GM23338 (cell line): ENCODE measurements at regions not wholly inside any gene's neighbourhood (a gene's known extent, or its start where the extent isn't known, plus 50 kb on each side); places are given as distances from the start of the nearest gene placed in this dataset.

Experiments
- ATAC-seq: fragments of 200-7000 bp; cut with Tn5 transposase; 3 replicates; pipeline ENCODE4 v1.9.1; 2020
- DNase-seq: peaks from one replicate; pipeline ENCODE4 v3.0.0-alpha.2; 2015; ENCODE audit warnings: low spot score
- H2AFZ ChIP-seq: fragments of 200-600 bp; sonication (generic); 2 replicates; pipeline ENCODE4 v1.8.0; 2016; ENCODE audit warnings: antibody characterized with exemption, mild to moderate bottlenecking, moderate library complexity
- H3F3A ChIP-seq: fragments of 200-600 bp; sonication (generic); replicated peaks from 2 replicates; pipeline ENCODE4 v1.8.0; 2017; ENCODE audit warnings: antibody characterized with exemption, mixed run types, low read depth
- H3K27ac ChIP-seq: fragments of 200-600 bp; sonication (generic); 2 replicates; pipeline ENCODE4 v1.6.1; 2016; ENCODE audit warnings: low read depth
- H3K27me3 ChIP-seq: fragments of 200-600 bp; sonication (generic); 2 replicates; pipeline ENCODE4 v1.8.0; 2016; ENCODE audit warnings: mild to moderate bottlenecking, mixed run types, moderate library complexity; ENCODE audit not compliant: insufficient read depth
- H3K36me3 ChIP-seq: fragments of 200-600 bp; sonication (generic); 2 replicates; pipeline ENCODE4 v1.8.0; 2016; ENCODE audit warnings: mild to moderate bottlenecking; ENCODE audit not compliant: insufficient read depth
- H3K4me1 ChIP-seq: fragments of 200-600 bp; sonication (generic); 2 replicates; pipeline ENCODE4 v1.8.0; 2016; ENCODE audit warnings: mild to moderate bottlenecking, moderate library complexity; ENCODE audit not compliant: insufficient read depth
- H3K4me2 ChIP-seq: fragments of 200-600 bp; sonication (generic); 2 replicates; pipeline ENCODE4 v1.7.1; 2017; ENCODE audit warnings: mixed run types
- H3K4me3 ChIP-seq: fragments of 200-600 bp; sonication (generic); 2 replicates; pipeline ENCODE4 v1.6.1; 2016; ENCODE audit warnings: mixed run types
- H3K79me2 ChIP-seq: fragments of 200-600 bp; sonication (generic); replicated peaks from 2 replicates; pipeline ENCODE4 v1.8.0; 2017; ENCODE audit warnings: mild to moderate bottlenecking; ENCODE audit not compliant: insufficient read depth
- H3K9me2 ChIP-seq: fragments of 200-600 bp; sonication (generic); 2 replicates; pipeline ENCODE4 v1.8.0; 2017; ENCODE audit not compliant: insufficient read depth
- H4K20me1 ChIP-seq: fragments of 200-600 bp; sonication (generic); replicated peaks from 2 replicates; pipeline ENCODE4 v1.8.0; 2017; ENCODE audit warnings: mild to moderate bottlenecking; ENCODE audit not compliant: insufficient read depth
- H3K27ac Mint-ChIP-seq: 2 replicates; pipeline ENCODE4 v1.8.0; 2020; ENCODE audit warnings: inconsistent platforms, mild to moderate bottlenecking, moderate library complexity, mixed read lengths
- H3K27me3 Mint-ChIP-seq: 3 replicates; pipeline ENCODE4 v1.8.0; 2022; ENCODE audit warnings: low read depth, mild to moderate bottlenecking, moderate library complexity, mixed read lengths, inconsistent platforms; ENCODE audit not compliant: insufficient read depth, poor library complexity
- H3K36me3 Mint-ChIP-seq: 3 replicates; pipeline ENCODE4 v1.8.0; 2021; ENCODE audit warnings: low read depth, mild to moderate bottlenecking, inconsistent platforms, moderate library complexity, mixed read lengths
- H3K4me1 Mint-ChIP-seq: 3 replicates; pipeline ENCODE4 v1.8.0; 2020; ENCODE audit warnings: mild to moderate bottlenecking, inconsistent platforms, mixed read lengths
- H3K4me3 Mint-ChIP-seq: 3 replicates; pipeline ENCODE4 v1.8.0; 2021; ENCODE audit warnings: moderate library complexity, mild to moderate bottlenecking, inconsistent platforms, mixed read lengths
- H3K9me3 Mint-ChIP-seq: 3 replicates; pipeline ENCODE4 v1.8.0; 2020; ENCODE audit warnings: moderate library complexity, mild to moderate bottlenecking, inconsistent platforms, mixed read lengths
- CREB1 ChIP-seq: fragments of 250-450 bp; sonication (Bioruptor Pico); IDR thresholded peaks from 2 replicates; pipeline ENCODE4 v1.5.0; 2020; ENCODE audit warnings: low read depth, mild to moderate bottlenecking, moderate library complexity
- CTCF ChIP-seq, 2 experiments: fragments of 200-600 bp in 1 of 2; sonication (generic) in 1 of 2; conservative IDR thresholded peaks; 2 replicates each; pipeline versions ENCODE4 v1.5.1 to v1.6.1; 2016 to 2017; ENCODE audit warnings: antibody characterized with exemption in 2 of 2, low read depth in 2 of 2, mild to moderate bottlenecking in 2 of 2, moderate library complexity in 1 of 2
- ETS1 ChIP-seq: IDR thresholded peaks from 2 replicates; pipeline ENCODE4 v1.6.1; 2016; ENCODE audit warnings: antibody characterized with exemption
- EZH2 ChIP-seq: fragments of 200-600 bp; sonication (generic); IDR thresholded peaks from one replicate; pipeline ENCODE4 v1.8.0; 2017; ENCODE audit warnings: antibody characterized with exemption, mild to moderate bottlenecking, low read depth; ENCODE audit not compliant: unreplicated experiment
- EZH2phosphoT487 ChIP-seq: fragments of 200-600 bp; sonication (generic); IDR thresholded peaks from one replicate; pipeline ENCODE4 v1.8.1; 2018; ENCODE audit warnings: antibody characterized with exemption; ENCODE audit not compliant: unreplicated experiment
- JUNB ChIP-seq: IDR thresholded peaks from one replicate; pipeline ENCODE4 v1.6.1; 2016; ENCODE audit warnings: antibody characterized with exemption; ENCODE audit not compliant: unreplicated experiment
- NANOG ChIP-seq: IDR thresholded peaks from 2 replicates; pipeline ENCODE4 v1.6.1; 2016; ENCODE audit warnings: antibody characterized with exemption, borderline replicate concordance
- POLR2AphosphoS5 ChIP-seq: IDR thresholded peaks from 2 replicates; pipeline ENCODE4 v1.6.1; 2016; ENCODE audit warnings: antibody characterized with exemption, low read depth
- REST ChIP-seq: IDR thresholded peaks from one replicate; pipeline ENCODE4 v1.6.1; 2018; ENCODE audit warnings: antibody characterized with exemption; ENCODE audit not compliant: unreplicated experiment
- STAT1 ChIP-seq: IDR thresholded peaks from one replicate; pipeline ENCODE4 v1.6.1; 2016; ENCODE audit warnings: antibody characterized with exemption; ENCODE audit not compliant: unreplicated experiment
- ZNF114 ChIP-seq: fragments of 250-450 bp; sonication (Bioruptor Pico); IDR thresholded peaks from 2 replicates; pipeline ENCODE4 v1.5.0; 2020; ENCODE audit warnings: mild to moderate bottlenecking, moderate library complexity
- ZNF331 ChIP-seq: fragments of 250-450 bp; sonication (Bioruptor Pico); IDR thresholded peaks from 2 replicates; pipeline ENCODE4 v1.5.0; 2020; ENCODE audit warnings: low read depth, mild to moderate bottlenecking, moderate library complexity
- TF ChIP-seq, protein P1 (sequence below): fragments of 250-450 bp; sonication (Bioruptor Pico); IDR thresholded peaks from 2 replicates; pipeline ENCODE4 v1.5.0; 2020; ENCODE audit warnings: mild to moderate bottlenecking, moderate library complexity

- no peak overlapping the region for H2AFZ ChIP-seq
- H3K4me3 ChIP-seq: no peak overlapping the region
- Mint-ChIP-seq H3K27ac (no peak overlapping the region), H3K9me3 (no peaks in the 10 kb centered on the region), H3K4me1 (peaks cover 14% of the 10 kb centered on the region; the same call in 2 of the 3 replicates), H3K36me3 (no peaks in the 10 kb centered on the region), H3K27me3 (no peaks in the 10 kb centered on the region), H3K4me3 (no peak overlapping the region)
- H3K9me2 ChIP-seq: no peaks in the 10 kb centered on the region
- peak; percentile 30 for DNase-seq
- H3F3A ChIP-seq: no peaks in the 10 kb centered on the region
- ATAC-seq: no peak
- H3K79me2 ChIP-seq: no peaks in the 10 kb centered on the region
- no peaks in the 10 kb centered on the region for H3K4me1 ChIP-seq
- no peaks in the 10 kb centered on the region for H4K20me1 ChIP-seq
- H3K27me3 ChIP-seq: no peaks in the 10 kb centered on the region
- no peaks in the 10 kb centered on the region for H3K36me3 ChIP-seq
- no peak overlapping the region for H3K4me2 ChIP-seq
- H3K27ac ChIP-seq: no peak overlapping the region
- TF ChIP-seq EZH2phosphoT487 (no peak), ETS1 (no peak), CREB1 (CRISPR knock-in tag) (no peak), STAT1 (no peak), POLR2AphosphoS5 (no peak), JUNB (no peak), CTCF (conservative IDR thresholded peaks at IDR 0.05; ENCODE audit: low read depth in 2 of 2) (no peak), EZH2 (no peak), NANOG (no peak), ZNF114 (CRISPR knock-in tag) (no peak), ZNF331 (CRISPR knock-in tag) (no peak), REST (no peak)
- TF ChIP-seq, protein P1, sequence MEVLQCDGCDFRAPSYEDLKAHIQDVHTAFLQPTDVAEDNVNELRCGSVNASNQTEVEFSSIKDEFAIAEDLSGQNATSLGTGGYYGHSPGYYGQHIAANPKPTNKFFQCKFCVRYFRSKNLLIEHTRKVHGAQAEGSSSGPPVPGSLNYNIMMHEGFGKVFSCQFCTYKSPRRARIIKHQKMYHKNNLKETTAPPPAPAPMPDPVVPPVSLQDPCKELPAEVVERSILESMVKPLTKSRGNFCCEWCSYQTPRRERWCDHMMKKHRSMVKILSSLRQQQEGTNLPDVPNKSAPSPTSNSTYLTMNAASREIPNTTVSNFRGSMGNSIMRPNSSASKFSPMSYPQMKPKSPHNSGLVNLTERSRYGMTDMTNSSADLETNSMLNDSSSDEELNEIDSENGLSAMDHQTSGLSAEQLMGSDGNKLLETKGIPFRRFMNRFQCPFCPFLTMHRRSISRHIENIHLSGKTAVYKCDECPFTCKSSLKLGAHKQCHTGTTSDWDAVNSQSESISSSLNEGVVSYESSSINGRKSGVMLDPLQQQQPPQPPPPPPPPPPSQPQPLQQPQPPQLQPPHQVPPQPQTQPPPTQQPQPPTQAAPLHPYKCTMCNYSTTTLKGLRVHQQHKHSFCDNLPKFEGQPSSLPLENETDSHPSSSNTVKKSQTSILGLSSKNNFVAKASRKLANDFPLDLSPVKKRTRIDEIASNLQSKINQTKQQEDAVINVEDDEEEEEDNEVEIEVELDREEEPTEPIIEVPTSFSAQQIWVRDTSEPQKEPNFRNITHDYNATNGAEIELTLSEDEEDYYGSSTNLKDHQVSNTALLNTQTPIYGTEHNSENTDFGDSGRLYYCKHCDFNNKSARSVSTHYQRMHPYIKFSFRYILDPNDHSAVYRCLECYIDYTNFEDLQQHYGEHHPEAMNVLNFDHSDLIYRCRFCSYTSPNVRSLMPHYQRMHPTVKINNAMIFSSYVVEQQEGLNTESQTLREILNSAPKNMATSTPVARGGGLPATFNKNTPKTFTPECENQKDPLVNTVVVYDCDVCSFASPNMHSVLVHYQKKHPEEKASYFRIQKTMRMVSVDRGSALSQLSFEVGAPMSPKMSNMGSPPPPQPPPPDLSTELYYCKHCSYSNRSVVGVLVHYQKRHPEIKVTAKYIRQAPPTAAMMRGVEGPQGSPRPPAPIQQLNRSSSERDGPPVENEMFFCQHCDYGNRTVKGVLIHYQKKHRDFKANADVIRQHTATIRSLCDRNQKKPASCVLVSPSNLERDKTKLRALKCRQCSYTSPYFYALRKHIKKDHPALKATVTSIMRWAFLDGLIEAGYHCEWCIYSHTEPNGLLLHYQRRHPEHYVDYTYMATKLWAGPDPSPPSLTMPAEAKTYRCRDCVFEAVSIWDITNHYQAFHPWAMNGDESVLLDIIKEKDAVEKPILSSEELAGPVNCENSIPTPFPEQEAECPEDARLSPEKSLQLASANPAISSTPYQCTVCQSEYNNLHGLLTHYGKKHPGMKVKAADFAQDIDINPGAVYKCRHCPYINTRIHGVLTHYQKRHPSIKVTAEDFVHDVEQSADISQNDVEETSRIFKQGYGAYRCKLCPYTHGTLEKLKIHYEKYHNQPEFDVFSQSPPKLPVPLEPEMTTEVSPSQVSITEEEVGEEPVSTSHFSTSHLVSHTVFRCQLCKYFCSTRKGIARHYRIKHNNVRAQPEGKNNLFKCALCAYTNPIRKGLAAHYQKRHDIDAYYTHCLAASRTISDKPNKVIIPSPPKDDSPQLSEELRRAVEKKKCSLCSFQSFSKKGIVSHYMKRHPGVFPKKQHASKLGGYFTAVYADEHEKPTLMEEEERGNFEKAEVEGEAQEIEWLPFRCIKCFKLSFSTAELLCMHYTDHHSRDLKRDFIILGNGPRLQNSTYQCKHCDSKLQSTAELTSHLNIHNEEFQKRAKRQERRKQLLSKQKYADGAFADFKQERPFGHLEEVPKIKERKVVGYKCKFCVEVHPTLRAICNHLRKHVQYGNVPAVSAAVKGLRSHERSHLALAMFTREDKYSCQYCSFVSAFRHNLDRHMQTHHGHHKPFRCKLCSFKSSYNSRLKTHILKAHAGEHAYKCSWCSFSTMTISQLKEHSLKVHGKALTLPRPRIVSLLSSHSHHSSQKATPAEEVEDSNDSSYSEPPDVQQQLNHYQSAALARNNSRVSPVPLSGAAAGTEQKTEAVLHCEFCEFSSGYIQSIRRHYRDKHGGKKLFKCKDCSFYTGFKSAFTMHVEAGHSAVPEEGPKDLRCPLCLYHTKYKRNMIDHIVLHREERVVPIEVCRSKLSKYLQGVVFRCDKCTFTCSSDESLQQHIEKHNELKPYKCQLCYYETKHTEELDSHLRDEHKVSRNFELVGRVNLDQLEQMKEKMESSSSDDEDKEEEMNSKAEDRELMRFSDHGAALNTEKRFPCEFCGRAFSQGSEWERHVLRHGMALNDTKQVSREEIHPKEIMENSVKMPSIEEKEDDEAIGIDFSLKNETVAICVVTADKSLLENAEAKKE (CRISPR knock-in tag): no peak
Observed at GRCh38 chr1:221816899-221817298, 75.0 kb upstream of the DUSP10 start.
